ENCODE measurements at regions not wholly inside any gene's neighbourhood (a gene's known extent, or its start where the extent isn't known, plus 50 kb on each side); places are given as distances from the start of the nearest gene placed in this dataset.

- Histone ChIP-seq H3K27ac (no peak overlapping the region), H3K9ac (ENCODE audit: low read depth in 2 of 2, low read length in 2 of 2) (no peak overlapping the region), H3K4me1 (no peaks in the 10 kb centered on the region), H3K36me3 (no peaks in the 10 kb centered on the region), H3K4me3 (no peak overlapping the region), H3K9me3 (no peaks in the 10 kb centered on the region), H3K27me3 (no peaks in the 10 kb centered on the region)
- no peak for DNase-seq
- intact Hi-C loops (cut with DNase I) = no loop called here
- TF ChIP-seq CTCF (IDR thresholded peaks at IDR 0.05) = no peak
Observed at GRCh38 chr9:28563291-28563934, 990.1 kb upstream of the C9orf72 start.

GRCh38 chr9:28583832-28584231, 1010.6 kb upstream of the C9orf72 start:
- Histone ChIP-seq H3K9me3 (no peaks in the 10 kb centered on the region), H3K36me3 (no peaks in the 10 kb centered on the region), H3K4me1 (no peaks in the 10 kb centered on the region), H3K27ac (no peak overlapping the region), H3K9ac (ENCODE audit: low read depth in 2 of 2, low read length in 2 of 2) (no peak overlapping the region), H3K4me3 (no peak overlapping the region), H3K27me3 (no peaks in the 10 kb centered on the region)
- no peak for DNase-seq
- intact Hi-C loops (cut with DNase I) = no loop called here
- TF ChIP-seq CTCF (IDR thresholded peaks at IDR 0.05) = no peak

DNA sequence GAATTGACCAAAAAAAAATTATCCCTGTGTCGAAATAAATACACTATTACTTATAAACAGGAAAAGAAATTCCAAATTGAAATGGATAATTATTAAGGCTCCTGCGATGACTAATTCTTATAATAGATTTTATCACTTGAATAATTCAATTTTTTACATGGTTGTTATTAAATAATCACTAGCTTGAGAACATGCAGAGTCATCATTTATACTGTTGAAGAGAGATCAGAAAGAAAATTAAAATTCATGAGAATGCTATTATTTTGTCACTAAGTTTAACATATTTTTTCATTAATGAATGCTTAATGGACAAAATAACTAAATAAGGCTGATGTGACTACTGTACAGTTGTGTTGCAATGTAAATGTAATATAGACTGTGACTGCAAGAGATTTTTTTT, 1011.3 kb upstream of the C9orf72 start:
- H3K9ac ChIP-seq (ENCODE audit: low read depth in 2 of 2, low read length in 2 of 2) = no peak overlapping the region
- no peak for TF ChIP-seq CTCF (IDR thresholded peaks at IDR 0.05)
- no peaks in the 10 kb centered on the region for H3K4me1 ChIP-seq
- no peaks in the 10 kb centered on the region for H3K27me3 ChIP-seq
- no peaks in the 10 kb centered on the region for H3K9me3 ChIP-seq
- DNase-seq = no peak
- H3K27ac ChIP-seq = no peak overlapping the region
- no peaks in the 10 kb centered on the region for H3K36me3 ChIP-seq
- intact Hi-C loops (cut with DNase I) = no loop called here
- H3K4me3 ChIP-seq = no peak overlapping the region

DNA sequence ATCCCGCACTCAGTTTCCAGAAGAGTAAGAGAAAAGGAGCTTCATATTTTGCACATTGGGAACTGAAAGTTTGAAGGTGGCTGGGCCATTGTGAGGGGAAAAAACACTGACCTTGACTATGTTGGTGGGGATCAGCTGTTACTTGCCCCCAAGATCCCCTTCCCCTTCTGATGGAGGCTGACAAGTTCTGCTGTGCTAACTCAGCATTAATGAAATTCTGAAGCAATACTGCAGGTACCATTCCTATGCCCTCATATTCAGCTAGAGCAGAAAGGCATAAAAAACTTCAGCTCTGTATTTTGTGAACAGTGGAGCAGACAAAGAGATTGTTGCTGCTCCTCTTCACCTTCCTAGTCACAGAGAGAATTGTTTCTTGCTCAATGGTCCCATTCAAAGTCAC, 1013.8 kb upstream of the C9orf72 start:
- no peak overlapping the region for H3K4me3 ChIP-seq
- no peak overlapping the region for H3K9ac ChIP-seq (ENCODE audit: low read depth in 2 of 2, low read length in 2 of 2)
- no peaks in the 10 kb centered on the region for H3K4me1 ChIP-seq
- H3K27ac ChIP-seq = no peak overlapping the region
- H3K27me3 ChIP-seq = no peaks in the 10 kb centered on the region
- H3K9me3 ChIP-seq = no peaks in the 10 kb centered on the region
- intact Hi-C loops (cut with DNase I) = no loop called here
- no peak for DNase-seq
- no peak for TF ChIP-seq CTCF (IDR thresholded peaks at IDR 0.05)
- H3K36me3 ChIP-seq = no peaks in the 10 kb centered on the region

- H3K4me1 ChIP-seq = no peaks in the 10 kb centered on the region
- intact Hi-C loops (cut with DNase I) = no loop called here
Observed at GRCh38 chr9:28598408-28598807, 1025.1 kb upstream of the C9orf72 start.

More at GRCh38 chr9:28598408-28598807, 1025.1 kb upstream of the C9orf72 start:
- no peaks in the 10 kb centered on the region for H3K9me3 ChIP-seq
- TF ChIP-seq CTCF (IDR thresholded peaks at IDR 0.05) = no peak
- H3K9ac ChIP-seq (ENCODE audit: low read depth in 2 of 2, low read length in 2 of 2) = no peak overlapping the region
- H3K4me3 ChIP-seq = no peak overlapping the region
- no peaks in the 10 kb centered on the region for H3K27me3 ChIP-seq
- no peaks in the 10 kb centered on the region for H3K36me3 ChIP-seq
- no peak for DNase-seq
- no peak overlapping the region for H3K27ac ChIP-seq
